HG03460 (cell line): ENCODE measurements at regions not wholly inside any gene's neighbourhood (a gene's known extent, or its start where the extent isn't known, plus 50 kb on each side); places are given as distances from the start of the nearest gene placed in this dataset.
"Not testable (repeated sequence)": the region's sequence is repeated elsewhere in the genome, so short reads cannot be mapped to it uniquely, and the experiment has no call there.

Experiments
- ATAC-seq: cut with Tn5 transposase; IDR thresholded peaks from one replicate; pipeline ENCODE4 v1.9.1; 2021; ENCODE audit not compliant: unreplicated experiment

- no peak for ATAC-seq
These were observed 54.3 kb upstream of the ZNF469 start for GRCh38 chr16:88328313-88328980.

DNA sequence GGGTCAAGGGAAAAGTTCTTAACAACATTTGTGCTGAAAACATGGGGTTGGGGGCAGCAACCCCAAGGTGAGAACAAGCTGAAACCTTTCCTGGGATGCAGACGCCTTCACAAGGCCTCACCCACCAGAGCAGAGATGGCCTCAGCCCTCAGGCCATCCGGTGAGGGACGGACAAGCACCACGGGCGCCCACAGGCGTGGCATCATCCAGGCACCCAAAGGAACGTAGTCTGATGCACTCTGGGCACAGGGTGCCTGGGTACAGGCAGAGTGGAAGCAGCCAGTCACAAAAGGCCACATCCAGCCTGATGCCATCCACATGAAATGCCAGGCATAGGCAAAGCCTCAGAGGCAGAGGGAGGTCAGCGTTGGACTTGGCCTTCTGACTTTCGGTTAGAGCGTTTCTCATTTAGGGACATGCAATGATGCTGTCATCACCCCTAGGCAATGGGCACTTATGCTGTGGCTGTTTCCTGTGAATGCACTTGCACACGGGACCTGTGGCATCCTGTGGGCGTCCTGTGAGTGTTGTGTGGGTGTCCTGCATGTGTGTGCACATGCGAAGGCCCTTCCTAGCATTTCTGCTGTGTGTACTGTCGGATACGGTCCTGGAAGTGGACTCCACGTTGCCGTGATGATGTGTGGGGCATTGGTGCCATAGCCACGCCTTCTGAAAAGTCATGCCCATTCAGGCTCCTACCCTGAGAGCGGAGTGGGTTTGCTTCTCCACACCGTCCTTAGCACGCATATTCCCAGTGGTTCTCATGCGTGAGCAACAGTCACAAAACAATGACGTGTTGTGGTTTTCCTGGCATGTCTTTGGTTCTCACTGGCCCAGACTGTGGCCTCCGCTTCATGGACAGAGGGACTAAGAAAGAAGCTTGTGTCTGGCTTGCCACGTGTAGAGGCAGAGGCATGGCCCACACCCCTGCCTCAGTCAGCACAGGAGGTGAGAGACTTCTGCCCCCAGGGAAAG, 52.7 kb upstream of the ZNF469 start:
- ATAC-seq, result no peak

- no peak for ATAC-seq
These were observed 51.5 kb upstream of the ZNF469 start for GRCh38 chr16:88330971-88331890.

DNA sequence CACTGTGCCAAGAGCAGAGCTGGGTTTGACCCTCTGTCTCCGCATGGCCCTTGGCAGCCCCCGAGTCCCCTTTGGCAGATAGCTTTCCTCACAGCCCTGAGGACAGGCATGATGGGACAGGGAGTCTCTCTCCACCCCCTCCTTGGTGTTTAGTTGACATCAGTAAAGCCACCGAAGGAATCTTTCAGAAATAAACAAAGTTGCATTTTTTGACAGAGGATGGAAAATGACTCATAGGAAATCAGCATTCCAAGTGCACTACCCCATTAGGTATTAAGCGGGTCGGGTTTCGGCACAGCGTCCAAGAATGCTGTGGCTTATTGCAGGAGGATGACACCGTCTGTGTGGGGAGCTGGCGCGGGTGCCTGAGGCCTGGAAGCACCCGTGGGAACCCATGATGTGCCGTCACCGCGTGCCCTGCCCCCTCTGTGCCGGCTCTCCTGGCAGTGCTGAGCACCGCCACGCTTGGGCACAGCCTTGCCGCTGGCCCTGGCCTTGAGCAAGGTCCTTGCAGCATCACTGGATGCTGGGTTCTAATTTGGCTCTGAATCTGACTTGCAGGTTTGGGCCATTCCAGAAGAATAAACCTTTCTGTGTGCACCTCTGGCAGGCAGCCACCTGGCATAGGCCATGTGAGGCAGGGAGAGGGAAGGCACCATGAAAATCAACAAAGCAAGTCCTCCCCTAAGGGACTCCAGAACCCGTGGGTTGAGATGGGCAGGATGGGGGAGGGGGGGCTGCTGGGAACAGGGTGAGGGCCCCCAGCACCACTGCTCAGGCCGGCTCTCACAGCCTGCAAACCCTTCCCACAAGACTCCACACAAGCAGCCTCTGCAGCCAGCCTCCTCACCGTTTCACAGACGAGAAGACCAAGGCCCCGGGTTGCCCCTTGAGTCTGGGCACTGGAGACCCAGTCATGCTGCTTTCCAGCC, 50.5 kb upstream of the ZNF469 start:
- ATAC-seq, result no peak

DNA sequence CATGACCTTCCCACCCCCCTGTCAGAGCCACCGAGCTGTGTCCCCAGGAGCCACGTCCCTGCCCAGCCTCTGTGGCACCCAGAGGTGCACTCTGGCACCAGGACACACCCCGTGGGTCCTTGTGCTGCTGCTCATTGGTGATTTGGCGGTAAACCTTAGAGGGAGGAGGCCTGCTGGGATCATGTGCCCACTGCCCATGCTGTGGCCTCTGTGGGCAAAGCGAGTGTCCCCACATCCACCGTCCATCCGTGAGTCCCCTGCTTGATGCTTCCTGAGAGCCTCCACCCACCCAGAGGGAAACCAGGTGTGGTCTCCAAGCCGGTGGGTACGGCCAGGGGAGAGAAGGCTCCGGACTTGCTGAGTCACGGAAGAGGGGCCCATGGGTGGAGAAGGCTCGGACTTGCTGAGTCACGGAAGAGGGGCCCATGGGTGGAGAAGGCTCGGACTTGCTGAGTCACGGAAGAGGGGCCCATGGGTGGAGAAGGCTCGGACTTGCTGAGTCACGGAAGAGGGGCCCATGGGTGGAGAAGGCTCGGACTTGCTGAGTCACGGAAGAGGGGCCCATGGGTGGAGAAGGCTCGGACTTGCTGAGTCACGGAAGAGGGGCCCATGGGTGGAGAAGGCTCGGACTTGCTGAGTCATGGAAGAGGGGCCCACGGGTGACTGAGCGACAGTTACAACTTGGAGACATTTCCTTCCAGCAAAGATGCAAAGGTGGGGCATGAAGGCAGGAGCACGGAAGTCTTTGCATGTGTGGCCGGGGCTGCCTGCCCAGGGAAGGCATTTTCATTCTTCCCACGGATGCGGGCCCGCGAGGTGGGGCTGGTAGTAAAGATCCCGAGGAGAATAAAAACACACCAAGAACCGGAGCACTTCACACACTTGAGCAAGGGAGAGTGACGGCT, 49.6 kb upstream of the ZNF469 start:
- not testable (repeated sequence) for ATAC-seq
